NOMO-1 (cell line): ENCODE measurements at regions not wholly inside any gene's neighbourhood (a gene's known extent, or its start where the extent isn't known, plus 50 kb on each side); places are given as distances from the start of the nearest gene placed in this dataset.

Experiments used
- DNase-seq, 2 experiments: peaks; one replicate each; lab custom pipeline; 2025; ENCODE audit not compliant: unreplicated experiment in 2 of 2; lab: John Stamatoyannopoulos, UW

DNA sequence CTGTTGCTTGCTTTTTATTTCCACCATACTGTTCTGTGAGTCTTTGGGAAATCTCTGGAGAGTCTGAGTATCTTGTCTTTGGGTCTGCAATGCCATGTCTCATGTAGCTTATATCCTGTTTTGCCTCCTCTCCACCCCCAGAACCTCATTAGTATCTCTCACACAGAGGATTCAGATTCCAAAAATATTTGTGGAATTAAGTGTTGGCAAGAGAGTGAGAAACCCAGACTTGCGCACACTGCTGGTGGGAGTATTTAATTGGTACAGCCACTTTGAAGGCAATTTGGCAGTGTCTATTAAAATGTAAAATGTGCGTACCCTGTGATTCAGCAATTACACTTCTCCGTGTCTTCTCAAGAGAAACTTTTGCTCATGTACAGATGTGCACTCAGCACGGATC lies 68.6 kb downstream of the ZNF621 start:
- DNase-seq, result no peak

DNA sequence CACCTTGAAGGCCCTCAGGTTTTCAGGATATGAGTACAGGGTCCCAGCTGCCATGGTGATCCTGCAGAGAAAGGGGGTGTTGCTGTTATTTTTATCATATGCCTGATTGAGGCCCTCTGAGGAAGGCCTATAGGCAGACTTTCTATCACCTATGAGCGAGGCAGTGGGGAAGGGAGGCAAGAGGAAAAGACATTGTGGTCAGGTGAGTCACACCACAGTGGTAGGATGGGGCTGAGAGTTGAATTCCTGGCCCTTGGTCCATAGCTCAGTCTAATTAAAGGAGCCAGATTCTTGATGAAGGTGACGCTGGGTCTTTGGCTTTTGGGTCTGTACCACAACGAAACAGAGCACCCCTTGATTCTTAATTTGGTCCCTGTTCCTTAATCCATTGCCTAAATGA lies 72.7 kb downstream of the ZNF621 start:
- DNase-seq, result no peak

DNA sequence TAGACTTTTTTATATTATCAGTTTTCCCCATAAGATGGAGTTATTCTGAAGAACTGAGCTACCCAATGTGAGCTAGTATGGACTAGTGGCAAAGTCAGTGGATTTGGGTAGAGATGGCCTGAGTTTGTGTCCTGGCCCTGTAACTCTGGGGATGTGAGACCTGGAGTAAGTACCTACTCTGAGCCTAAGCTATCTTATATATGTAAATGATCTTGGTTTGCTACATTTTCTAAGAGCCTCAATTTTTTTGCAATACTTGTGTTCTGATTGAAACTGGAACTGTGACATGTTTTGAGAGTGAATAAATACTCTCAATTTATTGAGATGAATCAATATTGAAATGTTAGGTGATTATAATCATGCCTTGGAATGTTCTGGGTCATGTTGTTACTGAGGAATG lies 73.6 kb downstream of the ZNF621 start:
- DNase-seq, result no peak

DNA sequence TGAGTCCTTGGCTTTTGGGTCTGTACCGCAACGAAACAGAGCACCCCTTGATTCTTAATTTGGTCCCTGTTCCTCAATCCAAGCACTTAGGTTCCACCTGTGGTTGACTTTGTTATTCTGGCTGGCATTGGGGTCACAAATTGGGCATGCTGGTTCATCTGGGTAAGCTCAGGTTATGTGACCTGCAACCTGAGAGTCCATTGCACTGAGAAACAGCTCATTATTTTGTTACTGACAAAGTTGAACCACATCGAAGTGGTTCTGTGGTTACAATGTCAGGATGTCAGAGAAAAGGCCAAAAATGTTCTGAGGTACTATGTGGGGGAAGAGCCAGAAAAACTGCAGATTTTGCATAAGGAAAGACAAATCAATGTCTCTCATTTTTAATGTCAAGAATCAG lies 74.2 kb downstream of the ZNF621 start:
- DNase-seq, result no peak

DNA sequence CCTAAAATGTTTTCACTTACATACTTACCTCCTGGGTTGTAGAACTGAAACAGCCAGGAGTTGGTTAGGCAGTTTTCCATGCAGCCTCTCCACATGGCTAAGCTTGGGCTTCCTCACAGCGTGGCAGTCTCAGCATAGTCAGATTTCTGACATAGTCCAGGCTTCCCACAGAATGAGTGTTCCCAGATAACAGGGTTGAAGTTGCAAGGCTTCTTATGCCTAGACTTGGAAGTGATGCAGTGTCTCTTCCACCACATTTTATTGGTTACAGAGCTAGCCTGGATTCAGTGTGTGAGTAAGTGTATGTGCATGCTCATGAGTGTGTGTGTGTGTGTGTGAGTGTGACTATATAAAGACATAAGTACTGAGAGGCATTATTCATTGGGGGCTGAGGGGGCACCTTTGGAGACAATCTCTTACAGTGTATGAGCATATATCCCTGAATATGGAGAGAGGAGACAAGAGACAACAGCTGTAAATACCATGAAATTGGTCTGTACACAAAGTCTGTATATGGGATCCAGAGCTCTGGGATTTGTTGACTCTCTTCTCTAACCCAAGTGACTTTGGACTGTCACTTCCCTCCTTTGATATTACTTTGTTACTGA lies 78.1 kb downstream of the ZNF621 start:
- DNase-seq, result no peak

DNA sequence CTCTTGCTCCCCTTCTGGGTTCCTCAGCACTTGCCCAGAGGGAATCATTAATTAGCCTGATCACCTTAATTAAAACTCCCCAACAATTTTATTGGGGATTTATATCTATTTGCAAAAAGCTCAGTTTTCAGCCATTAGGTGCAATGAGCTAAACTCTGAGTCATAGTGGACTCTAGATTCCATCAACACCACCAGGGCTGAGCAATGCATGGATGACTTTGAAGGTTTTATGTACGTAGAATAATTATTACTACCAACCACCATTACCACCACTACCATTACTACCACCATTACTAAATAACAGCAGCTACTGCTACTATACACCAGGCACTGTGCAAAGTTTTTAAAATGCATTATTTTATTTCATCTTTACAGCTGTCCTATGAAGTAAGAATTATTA lies 81.2 kb downstream of the ZNF621 start:
- no peak for DNase-seq

DNA sequence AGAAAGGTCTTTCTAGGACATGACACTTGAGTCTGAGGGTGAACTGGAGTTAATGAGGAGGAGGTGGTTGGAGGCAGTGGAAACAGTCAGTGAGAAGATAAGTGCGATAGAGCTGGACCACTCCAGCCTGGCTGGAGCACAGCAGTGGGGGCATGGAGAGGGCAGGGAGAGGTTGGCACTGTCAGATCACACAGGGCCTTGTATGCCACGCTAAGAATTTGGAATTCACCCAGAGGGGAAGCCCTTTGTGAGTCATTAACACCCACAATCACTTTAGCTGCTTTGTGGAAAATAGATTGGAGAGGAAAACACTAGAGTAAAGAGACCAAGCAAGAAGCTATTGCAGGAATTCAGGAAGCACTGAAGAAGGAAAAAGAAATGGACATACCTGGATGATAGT lies 83.3 kb downstream of the ZNF621 start:
- no peak for DNase-seq

DNA sequence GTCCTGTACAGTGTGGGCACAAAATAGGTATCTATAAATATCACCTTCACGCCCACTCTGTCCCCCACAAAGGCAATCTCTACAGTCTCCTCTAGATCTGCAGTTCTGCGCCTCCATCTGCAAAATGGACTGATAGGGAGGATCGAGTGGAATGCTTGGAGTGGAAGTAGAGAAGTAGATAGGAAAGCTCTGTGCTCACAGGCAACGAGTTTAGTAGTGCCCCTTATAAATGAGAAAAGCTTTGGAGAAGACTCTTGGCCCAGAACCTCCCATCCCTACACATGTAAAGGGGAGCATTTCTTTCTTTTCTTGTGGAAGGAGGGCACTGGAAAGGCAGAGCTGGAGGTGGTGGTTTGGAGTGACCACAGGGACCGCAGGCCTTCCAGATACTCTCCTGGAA lies 88.5 kb downstream of the ZNF621 start:
- no peak for DNase-seq

DNA sequence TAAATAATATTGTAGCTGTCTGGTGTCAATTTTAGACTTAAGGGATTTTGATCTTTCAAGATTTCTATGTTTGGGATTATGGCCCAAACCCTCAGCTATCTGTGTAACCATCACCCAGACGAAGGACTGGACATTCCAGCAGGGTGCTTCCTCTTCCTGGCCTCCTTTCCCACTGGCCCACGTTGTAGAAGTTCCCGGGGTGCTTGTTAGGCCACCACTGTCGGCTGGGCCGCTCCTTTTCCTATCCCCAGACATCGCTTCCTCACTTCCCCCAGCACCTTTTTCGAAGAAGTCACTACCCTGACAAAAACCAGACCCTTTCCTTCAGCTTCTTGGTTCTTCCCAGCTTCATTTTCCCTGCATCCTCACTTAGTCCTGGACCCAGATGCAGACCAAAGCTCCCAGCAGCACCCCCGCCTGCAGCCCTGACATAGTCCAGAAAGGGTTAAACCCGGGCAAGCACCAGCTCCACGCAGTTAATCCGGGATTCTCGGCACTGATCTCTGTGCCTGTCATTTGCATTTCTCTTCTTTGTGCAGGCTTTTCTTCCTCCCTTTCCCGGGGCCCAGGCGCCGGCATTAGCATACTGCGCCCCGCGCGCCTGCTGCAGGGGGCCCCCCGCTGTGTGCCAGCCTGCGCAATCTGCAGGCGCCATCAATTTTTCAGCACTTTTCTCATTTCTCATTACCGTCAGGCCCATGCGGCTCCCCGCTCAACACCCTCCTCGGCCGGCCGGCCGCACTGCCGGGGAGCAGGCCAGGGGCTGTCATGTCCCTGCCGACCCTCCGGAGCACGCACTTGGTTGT lies 90.6 kb downstream of the ZNF621 start:
- DNase-seq, result no peak

DNA sequence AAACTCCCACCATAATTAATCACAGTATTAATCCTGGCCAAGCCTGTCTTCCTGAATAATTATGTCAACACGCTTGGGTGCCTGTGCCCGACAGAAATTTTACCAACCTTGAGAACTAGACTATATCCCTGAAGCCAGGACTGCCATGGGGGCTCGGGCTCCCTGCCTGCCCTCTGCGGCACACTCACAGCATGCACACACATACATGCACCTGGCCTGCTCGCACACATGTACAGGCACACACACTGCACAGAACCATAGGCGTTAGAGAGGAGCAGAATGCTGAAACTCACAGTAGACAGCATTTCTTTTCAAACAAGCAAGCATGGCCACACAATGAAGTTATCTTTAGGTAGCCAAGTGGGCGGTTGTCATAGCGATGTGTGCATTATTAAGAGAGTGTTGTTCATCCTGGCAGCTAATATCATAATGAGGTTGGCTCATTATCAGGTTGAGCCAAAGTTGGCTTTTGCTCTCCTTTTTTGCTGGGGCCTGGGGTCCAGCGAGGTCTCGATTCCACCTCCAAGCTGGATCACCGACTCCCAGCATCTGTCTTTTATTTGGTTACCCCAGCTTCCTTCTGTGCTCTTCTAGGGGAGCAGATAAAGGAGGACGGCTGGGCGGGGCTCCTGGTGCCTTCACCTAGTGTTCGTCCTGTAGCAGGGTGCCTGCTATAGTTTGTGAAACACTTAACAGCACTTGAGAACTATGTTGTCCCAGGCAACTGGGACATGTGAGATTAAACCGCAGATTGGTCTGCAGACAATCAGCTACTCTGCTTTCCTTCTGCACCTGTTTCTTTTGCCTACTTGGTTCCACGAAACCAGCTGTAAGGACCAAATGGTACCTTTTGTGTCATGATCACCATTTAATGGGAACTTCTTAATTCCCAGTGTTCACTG lies 91.4 kb downstream of the ZNF621 start:
- no peak for DNase-seq

DNA sequence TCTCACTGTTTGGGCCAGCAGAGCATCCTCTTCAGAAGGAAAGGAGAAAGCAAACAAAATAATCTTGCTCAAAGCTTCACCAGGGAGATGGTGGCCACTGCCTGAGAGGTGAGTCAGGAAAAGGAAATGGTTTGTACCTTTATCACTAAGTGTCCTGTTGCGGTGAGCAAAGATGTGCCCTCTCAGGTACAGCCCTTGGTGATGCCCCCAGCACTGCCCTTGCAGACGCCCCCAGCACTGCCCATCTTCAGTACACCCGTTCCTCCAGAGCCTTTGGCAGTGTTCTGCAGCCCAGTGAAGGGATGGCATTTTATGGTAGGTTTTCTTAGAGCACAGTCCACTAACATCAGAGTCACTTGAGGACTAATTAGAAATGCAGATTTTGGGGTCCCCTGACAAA lies 92.3 kb downstream of the ZNF621 start:
- no peak for DNase-seq

DNA sequence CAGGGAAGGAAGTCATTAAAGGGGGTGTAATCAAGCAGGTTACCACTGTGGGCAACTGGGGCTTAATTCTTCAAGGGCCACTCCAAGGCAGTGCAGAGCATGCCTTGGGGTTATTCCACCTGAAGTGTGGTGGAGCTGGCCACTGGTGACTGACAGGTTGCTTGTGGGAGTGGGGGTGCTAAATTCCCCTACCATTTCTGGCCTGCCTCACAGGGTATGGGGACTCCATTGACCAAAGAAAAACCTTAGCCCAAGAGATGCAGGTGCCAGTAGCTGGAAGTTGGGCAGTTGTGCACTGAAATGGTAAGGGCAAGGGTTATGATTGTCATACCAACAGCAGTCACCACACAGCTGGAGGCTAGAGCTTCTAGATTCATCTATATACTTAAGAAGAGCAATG lies 93.4 kb downstream of the ZNF621 start:
- no peak for DNase-seq

DNA sequence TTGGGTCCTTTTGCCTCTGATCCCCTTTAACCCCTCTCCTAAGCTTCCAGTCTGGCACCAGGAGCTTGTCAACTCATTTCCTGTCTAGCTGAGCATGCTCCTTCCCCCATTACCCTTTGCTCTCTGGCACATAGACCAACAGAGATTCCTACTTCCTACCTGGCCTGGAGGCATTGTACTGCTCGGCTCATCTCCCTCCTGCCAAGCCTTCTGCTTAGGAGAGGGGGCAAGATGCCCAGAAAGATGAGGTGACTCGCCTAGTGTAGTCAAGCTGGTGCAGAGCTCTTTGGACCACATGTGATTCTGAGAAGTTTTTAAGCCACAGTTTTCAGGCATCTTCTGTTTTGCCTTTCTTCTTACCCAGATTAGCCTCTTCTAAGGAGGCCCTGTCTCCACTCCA lies 95.4 kb downstream of the ZNF621 start:
- DNase-seq, result no peak

DNA sequence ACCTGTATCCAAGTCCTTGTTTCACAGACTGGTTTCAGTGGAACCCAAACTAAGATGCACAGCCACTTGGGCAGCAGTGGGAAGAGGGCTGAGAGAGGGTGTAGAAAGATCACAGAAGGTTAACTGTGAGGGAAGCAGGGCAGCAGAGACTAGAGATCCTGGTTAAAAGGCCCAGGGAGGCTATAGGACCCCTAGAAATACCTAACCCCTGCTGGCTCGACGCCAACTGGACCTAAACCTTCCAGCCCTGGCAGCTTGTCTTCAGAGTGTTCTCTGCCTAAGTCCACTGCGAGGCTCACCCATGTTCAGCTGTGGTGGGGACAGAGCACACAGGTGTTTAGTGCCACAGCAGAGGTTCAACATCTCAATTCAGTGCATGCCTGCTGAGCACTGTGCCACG lies 96.5 kb downstream of the ZNF621 start:
- no peak for DNase-seq

DNA sequence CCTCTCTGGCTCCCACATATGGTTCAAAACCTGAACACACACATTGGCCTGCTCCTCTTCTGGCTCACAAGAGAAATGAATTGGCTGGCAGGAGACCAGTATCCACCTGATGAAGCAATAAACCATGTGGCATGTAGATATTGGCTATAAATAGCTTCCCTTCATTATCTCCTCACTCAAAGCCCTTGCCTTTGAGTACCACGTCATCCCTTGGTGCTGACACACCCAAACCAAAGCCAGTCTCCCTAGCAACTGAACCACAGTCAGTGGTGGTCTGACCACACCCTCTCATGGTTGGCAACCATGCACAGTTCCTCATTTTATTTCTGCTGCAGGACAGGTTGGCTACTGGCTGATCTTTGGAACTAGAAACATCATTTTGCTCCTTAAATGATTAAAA lies 98.8 kb downstream of the ZNF621 start:
- peak; percentile 98 for DNase-seq

DNA sequence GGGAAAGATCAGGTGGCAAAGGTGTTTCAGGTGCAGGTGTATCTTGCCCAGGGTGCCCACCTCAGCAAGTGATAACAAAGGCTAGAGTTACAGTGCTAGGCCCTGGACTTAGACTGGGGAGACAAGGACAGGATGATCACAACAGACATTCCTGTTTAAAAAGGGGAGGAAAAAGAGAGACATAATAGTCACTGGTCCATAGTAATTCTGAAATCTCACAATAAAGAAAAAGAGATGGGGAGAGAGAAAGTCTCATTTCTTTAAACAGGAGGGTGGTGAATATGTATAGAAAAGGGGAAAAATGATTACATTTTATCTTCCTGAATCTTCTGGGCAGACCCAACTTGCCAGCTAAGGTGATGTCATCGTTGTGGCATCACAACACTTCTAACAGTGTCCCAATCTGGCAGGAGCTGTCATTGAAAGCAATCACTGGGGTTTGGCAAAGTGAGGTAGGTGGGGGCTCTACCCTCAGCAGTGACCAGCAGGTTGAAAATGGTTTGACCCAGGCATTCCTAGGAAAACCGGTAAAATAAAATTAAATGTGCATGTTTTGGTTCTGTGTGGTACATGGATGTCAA lies 99.5 kb downstream of the ZNF621 start:
- DNase-seq, result no peak

DNA sequence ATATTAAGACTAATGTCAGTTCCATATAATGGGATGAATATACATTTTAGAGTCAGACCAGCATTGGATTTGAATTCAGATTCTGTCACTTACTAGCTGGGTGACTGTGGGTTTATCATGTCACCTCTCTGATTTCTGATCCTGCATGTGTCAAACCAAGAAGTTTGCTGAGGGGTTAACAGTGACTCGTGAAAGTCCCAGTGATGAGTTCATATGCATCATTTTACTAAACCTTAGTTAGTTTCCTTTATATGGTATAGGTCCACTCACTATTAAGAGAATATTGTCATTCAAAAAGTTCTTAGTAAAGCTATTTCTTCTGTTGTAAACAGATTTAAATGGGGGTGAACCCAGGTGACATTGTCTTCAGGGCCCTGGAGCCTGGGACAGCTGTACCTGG lies 102.3 kb downstream of the ZNF621 start:
- DNase-seq, result no peak

DNA sequence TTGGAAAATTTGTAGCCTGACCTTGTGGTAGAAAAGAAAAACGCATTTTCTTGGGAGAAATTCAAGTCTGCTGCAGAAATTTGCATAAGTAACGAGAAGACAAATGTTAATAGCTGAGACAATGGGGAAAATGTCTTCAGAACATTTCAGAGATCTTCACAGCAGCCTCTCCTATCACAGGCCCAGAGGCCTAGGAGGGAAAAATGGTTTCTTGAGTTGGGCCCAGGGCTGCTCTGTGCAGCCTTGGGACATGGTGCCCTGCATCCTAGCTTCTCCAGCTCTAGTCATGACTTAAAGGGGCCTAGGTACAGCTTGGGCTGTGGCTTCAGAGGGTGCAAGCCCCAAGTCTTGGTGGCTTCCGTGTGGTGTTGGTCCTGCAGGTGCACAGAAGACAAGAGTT lies 104.2 kb downstream of the ZNF621 start:
- no peak for DNase-seq

DNA sequence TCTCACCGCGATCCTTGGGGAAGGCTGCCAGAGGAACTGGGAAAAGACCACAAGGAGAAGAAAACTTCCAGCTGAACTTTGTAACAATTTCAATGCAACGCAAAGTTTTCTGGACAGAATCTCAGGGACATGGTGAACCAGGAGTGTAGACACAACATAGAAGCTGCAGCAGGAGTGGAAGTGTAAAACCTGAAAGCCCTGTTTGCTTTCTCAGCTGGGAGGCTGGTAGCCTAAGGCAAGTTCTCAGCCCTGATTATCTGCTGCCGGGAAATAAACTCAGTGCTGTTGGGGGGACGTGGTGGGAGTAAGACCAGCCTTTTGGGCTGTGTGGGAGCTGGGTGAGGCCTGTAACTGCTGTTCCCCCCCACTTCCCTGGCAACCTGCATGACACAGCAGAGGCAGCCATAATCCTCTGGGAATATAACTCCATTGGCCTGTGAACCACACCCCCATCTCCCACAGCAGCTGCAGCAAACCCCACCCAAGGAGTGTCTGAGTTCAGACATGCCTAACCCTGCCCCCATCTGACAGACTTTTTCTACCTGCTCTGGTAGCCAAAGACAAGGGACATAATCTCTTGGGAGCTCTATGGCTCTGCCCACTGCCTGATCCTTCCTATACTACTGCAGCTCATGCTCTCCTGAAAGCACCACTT lies 106.7 kb downstream of the ZNF621 start:
- no peak for DNase-seq

DNA sequence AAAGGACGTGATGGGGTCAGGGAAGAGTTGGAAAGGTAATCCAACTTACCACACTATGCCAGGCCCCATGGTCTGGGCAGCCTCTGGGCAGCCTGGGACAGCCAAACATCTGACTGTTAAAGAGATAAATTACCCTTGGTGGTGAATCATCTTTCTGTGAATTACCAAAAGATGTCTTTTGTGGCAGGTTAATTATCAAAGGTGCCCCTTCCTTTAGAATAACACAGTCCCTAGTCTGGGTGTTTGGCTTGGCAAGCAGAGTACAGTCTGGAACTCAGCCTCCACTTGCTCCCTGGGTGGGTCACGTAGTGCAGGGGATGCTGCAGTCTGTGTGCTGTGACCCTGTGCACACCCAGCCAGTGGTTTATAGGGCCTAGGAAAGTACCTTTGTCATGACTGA lies 113.1 kb downstream of the ZNF621 start:
- no peak for DNase-seq

DNA sequence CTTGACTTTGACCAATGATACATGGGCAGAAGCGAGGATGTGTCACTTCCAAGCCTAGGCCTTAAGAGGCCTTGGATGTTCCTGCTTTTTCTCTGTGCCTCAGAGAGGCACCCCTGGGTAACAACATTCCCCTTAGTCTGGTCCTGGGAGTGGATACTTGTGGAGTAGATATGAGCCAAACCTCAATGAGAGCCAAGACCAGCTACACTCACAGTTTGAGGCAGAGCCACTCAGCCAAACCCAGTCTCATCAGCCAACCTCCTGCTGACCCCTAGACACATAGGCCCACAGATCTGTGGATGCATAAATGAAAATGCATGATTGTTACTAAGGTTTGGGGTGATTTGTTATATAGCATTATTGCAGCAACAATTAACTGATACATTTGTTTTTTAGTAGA lies 114.2 kb downstream of the ZNF621 start:
- no peak for DNase-seq
